Stimulated activated CD4-positive, alpha-beta T cell treated with anti-CD3 and anti-CD28 coated beads, Interleukin-4, amount 100 ng/mL, for 24 hours (primary cell): ENCODE measurements at regions not wholly inside any gene's neighbourhood (a gene's known extent, or its start where the extent isn't known, plus 50 kb on each side); places are given as distances from the start of the nearest gene placed in this dataset.
"Not testable (repeated sequence)": the region's sequence is repeated elsewhere in the genome, so short reads cannot be mapped to it uniquely, and the experiment has no call there.

Experiments used
- DNase-seq: peaks from one replicate; pipeline ENCODE4 v3.0.0-alpha.2; 2020

DNA sequence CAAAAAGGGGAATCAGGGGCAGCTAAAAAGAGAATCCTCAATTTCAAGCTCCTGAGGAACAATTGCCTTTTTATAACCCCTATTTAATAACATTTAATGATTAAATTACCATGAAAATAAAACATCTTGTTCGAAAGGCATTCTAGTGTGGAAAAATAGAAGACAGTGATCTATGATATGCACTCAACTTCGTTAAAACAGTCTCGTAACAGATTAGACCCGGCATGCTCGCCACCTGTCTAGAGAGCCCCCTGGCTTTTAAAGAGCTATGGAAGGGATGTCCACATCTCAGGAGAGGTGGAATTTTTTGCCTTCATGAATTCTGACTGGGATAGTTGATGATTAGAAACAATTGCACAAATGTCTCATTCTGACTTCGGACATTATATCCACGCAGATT is 153.7 kb upstream of the MDFIC2 start:
- no peak for DNase-seq

DNA sequence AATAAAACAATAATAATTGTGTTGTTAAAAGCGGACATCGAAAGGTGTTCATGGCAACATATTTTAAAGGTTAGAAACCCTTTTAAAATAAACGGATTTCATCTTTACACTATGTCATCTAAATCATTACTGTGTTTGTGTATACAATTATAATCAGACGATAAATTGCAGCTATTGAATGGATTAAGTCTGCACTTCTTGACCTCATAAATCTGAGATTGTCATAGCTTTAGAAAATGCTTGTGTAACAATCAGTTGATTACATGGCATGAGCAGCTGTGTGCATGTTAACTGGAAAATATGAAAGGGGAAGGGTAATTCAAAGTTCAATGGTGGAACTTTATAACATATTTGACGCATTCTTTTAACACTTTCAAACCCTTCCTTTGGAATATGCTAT is 152.4 kb upstream of the MDFIC2 start:
- no peak for DNase-seq

DNA sequence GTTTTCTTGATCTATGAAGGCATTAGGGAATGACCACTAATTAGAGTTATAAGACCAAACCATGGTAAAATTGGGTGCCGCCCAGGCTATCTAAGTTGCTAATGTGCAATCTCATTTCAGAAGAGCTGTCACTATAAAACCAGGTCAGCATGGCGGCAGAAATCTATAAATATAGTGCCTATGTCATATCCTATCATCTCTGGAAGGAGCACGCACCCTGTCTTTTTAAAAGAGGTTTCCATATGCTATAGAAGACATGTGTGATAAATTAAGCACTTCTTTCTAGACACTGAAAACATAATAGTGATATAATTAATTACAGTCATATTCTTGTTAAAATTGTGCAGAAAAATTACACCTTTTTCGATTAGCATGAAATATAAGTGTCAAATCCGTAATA is 152.0 kb upstream of the MDFIC2 start:
- DNase-seq = no peak

- not testable (repeated sequence) for DNase-seq
Measured at GRCh38 chr3:70450220-70450619, 137.8 kb upstream of the MDFIC2 start.

- DNase-seq = not testable (repeated sequence)
Measured at GRCh38 chr3:70435422-70435821, 123.0 kb upstream of the MDFIC2 start.

DNA sequence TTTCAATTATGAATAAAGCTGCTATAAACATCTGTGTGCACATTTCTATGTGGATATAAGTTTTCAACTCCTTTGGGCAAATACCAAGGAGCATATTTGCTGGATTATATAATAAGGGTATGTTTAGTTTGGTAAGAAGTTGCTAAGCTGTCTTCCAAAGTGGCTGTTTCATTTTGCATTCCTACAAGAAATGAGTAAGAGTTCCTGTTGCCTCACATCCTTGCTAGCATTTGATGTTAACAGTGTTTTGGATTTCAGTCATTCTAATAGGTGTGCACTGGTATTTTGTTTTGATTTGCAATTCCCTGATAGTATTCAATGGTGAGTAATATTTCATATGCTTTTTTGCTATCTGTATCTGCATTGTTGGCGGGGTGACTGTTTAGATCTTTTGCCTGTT is 120.7 kb upstream of the MDFIC2 start:
- no peak for DNase-seq

DNA sequence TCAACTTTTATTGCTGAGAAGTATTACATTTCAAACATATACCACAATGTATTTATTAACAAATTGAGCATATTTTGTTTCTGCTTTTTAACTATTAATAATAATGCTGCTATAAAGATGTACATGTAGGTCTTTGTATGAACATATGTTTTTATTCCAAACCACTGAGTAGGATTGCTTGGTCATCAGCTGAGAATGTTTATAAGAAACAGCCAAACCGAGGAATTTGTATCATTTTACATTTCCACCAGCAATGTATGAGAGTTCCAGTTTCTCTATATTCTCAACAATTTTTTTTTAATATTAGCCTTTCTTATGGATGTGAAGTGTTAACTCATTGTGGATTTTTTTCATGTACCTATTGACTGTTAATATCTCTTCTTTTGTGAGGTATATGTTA is 119.5 kb upstream of the MDFIC2 start:
- no peak for DNase-seq

- DNase-seq = no peak
Measured at GRCh38 chr3:70426071-70426470, 113.6 kb upstream of the MDFIC2 start.

- DNase-seq = no peak
Measured at GRCh38 chr3:70421506-70421905, 109.1 kb upstream of the MDFIC2 start.

GRCh38 chr3:70409018-70409417 is 96.6 kb upstream of the MDFIC2 start:
- DNase-seq = no peak

- no peak for DNase-seq
Measured at GRCh38 chr3:70400194-70400593, 87.8 kb upstream of the MDFIC2 start.

DNA sequence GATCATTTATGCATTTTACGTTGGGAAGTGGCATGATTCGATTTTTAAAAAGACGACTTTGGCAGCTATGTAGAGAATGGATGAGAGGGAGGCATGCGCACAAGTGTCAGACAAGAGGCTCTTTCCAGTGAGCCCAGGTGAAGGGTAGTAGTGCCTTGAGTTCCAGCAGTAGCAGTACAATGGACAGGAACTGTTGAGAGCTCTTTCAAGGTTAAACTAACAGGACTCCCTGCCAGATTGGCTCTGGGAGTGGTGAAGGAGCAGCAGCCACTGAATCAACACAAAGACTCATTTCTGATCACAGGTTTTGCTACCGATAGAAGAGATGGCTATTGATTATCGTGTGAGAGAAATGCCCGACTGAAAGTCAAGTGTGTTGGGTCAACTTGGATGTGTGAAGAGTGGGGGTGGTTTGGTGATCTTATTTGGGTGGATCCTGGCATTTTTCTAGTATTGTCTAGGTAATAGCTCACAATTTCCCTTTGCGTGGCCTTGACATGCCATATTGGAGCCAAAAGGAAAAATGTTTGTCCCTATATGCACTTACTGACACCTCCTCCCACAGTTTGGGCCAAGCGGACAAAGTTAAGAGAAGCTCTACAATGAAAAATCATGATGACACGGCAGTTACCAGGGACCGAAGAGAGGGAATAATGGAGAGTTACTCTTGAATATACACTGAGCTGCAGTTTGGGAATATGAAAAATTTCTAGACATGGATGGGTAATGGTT is 81.6 kb upstream of the MDFIC2 start:
- DNase-seq = no peak

- DNase-seq = no peak
Measured at GRCh38 chr3:70392227-70392626, 79.8 kb upstream of the MDFIC2 start.

DNA sequence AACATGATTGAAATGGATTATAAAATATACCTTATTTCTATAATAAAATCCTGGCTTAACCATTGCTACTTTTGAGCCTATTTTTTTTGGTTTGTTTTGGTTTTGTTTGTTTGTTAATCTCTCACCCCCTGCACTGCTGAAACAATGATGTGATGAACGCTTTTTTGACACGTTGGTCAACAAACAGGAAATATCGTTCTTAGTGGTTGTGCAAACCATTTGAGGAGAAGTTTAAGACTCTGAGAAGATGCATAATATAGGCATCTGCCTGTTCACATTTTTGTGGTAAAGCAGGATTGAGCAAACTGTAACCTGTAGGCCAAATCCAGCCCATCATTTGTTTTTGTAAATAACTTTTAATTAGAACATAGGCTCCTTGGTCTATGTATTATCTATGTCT is 75.5 kb upstream of the MDFIC2 start:
- DNase-seq = no peak

GRCh38 chr3:70386846-70387245 is 74.4 kb upstream of the MDFIC2 start:
- no peak for DNase-seq

DNA sequence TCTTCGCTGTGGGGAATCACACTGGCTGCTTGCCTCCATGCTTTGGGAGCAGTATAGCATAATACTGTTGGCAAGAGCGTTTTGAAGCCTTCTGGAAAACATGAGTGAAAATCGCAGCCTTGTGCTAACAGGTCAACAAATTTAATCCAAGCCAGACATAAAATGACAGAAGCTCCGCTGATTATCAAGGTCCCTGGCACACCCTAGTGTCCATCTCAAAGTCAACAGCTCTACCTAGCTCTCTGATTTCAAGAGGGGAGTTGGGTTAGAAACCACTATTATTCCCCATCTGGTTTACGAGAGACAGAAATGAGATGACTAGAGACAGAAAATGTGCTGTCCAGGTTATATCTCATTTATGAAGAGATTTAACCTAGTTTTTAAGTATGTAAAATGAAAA is 73.6 kb upstream of the MDFIC2 start:
- no peak for DNase-seq

DNA sequence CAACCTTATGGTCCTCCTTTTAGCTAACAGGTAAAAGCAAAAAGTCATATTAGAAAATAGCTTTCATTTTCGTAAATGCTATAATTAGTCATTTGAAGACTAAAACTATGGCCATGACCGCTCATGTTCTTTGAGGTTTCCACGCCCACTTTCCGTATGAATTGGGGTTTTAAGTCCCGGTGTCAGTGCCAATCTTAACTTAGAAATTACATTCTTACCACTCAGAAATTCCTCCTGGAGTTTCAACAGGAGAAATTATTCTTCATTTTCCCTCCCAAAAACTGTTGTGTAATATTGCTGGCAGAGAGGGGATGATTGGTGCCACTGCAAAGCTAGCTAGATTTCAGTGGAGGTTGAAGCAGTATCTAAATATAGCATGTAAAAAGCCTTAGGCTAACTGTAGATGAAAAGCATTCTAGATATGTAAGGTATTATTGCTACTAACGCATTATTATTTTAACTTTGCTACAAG is 71.0 kb upstream of the MDFIC2 start:
- DNase-seq = no peak

- DNase-seq = no peak
Measured at GRCh38 chr3:70374179-70374578, 61.7 kb upstream of the MDFIC2 start.
